GM19324 (cell line): ENCODE measurements at regions not wholly inside any gene's neighbourhood (a gene's known extent, or its start where the extent isn't known, plus 50 kb on each side); places are given as distances from the start of the nearest gene placed in this dataset.
"Not testable (repeated sequence)": the region's sequence is repeated elsewhere in the genome, so short reads cannot be mapped to it uniquely, and the experiment has no call there.

Experiments
- ATAC-seq: cut with Tn5 transposase; IDR thresholded peaks from one replicate; pipeline ENCODE4 v1.9.1; 2021; ENCODE audit warnings: mild to moderate bottlenecking, moderate library complexity; ENCODE audit not compliant: unreplicated experiment, low FRiP score

- no peak for ATAC-seq
Observed at GRCh38 chr2:58364098-58364497, 123.0 kb upstream of the FANCL start.

- ATAC-seq = no peak
Observed at GRCh38 chr2:58358026-58358425, 116.9 kb upstream of the FANCL start.

GRCh38 chr2:58357521-58357920 lies 116.4 kb upstream of the FANCL start:
- no peak for ATAC-seq

- no peak for ATAC-seq
Observed at GRCh38 chr2:58354230-58354629, 113.1 kb upstream of the FANCL start.

GRCh38 chr2:58350484-58350883 lies 109.4 kb upstream of the FANCL start:
- no peak for ATAC-seq

GRCh38 chr2:58347810-58348209 lies 106.7 kb upstream of the FANCL start:
- ATAC-seq = no peak

- ATAC-seq = no peak
Observed at GRCh38 chr2:58341047-58341446, 99.9 kb upstream of the FANCL start.

GRCh38 chr2:58339548-58340243 lies 98.6 kb upstream of the FANCL start:
- ATAC-seq = no peak

GRCh38 chr2:58336416-58336815 lies 95.3 kb upstream of the FANCL start:
- ATAC-seq = no peak

- ATAC-seq = no peak
Observed at GRCh38 chr2:58334414-58334813, 93.3 kb upstream of the FANCL start.

GRCh38 chr2:58325296-58325895 lies 84.3 kb upstream of the FANCL start:
- ATAC-seq = not testable (repeated sequence)

GRCh38 chr2:58319481-58319880 lies 78.4 kb upstream of the FANCL start:
- no peak for ATAC-seq

- ATAC-seq = not testable (repeated sequence)
Observed at GRCh38 chr2:58318949-58319348, 77.8 kb upstream of the FANCL start.

- ATAC-seq = no peak
Observed at GRCh38 chr2:58313926-58314325, 72.8 kb upstream of the FANCL start.

- no peak for ATAC-seq
Observed at GRCh38 chr2:58308435-58308834, 67.3 kb upstream of the FANCL start.

- no peak for ATAC-seq
Observed at GRCh38 chr2:58304843-58305242, 63.7 kb upstream of the FANCL start.

- no peak for ATAC-seq
Observed at GRCh38 chr2:58299123-58299522, 58.0 kb upstream of the FANCL start.

- no peak for ATAC-seq
Observed at GRCh38 chr2:58293056-58293455, 51.9 kb upstream of the FANCL start.

GRCh38 chr2:58291726-58292438 lies 50.8 kb upstream of the FANCL start:
- ATAC-seq = no peak
